ENCODE measurements at regions not wholly inside any gene's neighbourhood (a gene's known extent, or its start where the extent isn't known, plus 50 kb on each side); places are given as distances from the start of the nearest gene placed in this dataset.

DNA sequence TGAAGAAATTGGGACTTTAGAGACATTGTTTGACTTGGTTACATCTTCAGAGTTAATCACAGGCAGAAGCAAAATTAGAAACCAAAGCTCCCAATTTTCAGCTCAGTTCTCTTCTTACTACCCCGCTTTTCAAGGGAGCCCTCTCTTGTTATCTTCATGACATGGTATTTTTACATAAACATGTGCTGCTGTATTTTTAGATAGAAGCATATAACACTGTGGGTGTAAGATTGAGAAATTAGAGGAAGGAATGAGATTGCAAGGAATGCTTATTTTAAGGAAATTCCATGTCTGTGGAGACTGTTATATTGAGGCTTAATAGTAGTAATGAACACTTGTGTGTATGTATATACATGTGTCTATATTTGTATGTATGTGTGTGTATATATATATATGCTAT is 401.6 kb downstream of the TMEM232 start:
- intact Hi-C loops (cut with micrococcal nuclease): no loop called here

GRCh38 chr5:110329955-110330525 is 396.4 kb downstream of the TMEM232 start:
- no peak for DNase-seq
- H3K36me3 ChIP-seq (ENCODE audit: control insufficient read depth, insufficient read depth, low read length): no peaks in the 10 kb centered on the region
- H3K27ac ChIP-seq (ENCODE audit: low read length): no peak overlapping the region
- Mint-ChIP-seq H3K27ac (no peak overlapping the region), H3K27me3 (ENCODE audit: low read depth in 2 of 2) (no peaks in the 10 kb centered on the region), H3K4me1 (no peaks in the 10 kb centered on the region), H3K9me3 (peaks cover 5 to 10% of the 10 kb centered on the region in 2 donors), H3K4me3 (no peak overlapping the region), H3K36me3 (no peaks in the 10 kb centered on the region)
- ATAC-seq: no peak
- H3K4me3 ChIP-seq (ENCODE audit: low read length): no peak overlapping the region
- intact Hi-C loops (cut with micrococcal nuclease): no loop called here
- no peaks in the 10 kb centered on the region for H3K4me1 ChIP-seq (ENCODE audit: control insufficient read depth, insufficient read depth, low read length)
- 63% methylated on average over 5 of the region's 5 CpGs for WGBS (ENCODE audit: insufficient coverage)
- no peaks in the 10 kb centered on the region for H3K9me3 ChIP-seq (ENCODE audit: control insufficient read depth, insufficient read depth, low read length)
- no peak for TF ChIP-seq CTCF (IDR thresholded peaks at IDR 0.05)
- no peaks in the 10 kb centered on the region for H3K27me3 ChIP-seq (ENCODE audit: control insufficient read depth, insufficient read depth, low read length)

More for the DNA sequence above, 401.6 kb downstream of the TMEM232 start:
- Histone ChIP-seq H3K9me3 (ENCODE audit: control insufficient read depth, insufficient read depth, low read length) (no peaks in the 10 kb centered on the region), H3K4me1 (ENCODE audit: control insufficient read depth, insufficient read depth, low read length) (no peaks in the 10 kb centered on the region), H3K36me3 (ENCODE audit: control insufficient read depth, insufficient read depth, low read length) (no peaks in the 10 kb centered on the region), H3K4me3 (ENCODE audit: low read length) (no peak overlapping the region), H3K27me3 (ENCODE audit: control insufficient read depth, insufficient read depth, low read length) (no peaks in the 10 kb centered on the region), H3K27ac (ENCODE audit: low read length) (no peak overlapping the region)
- Mint-ChIP-seq H3K27ac (no peak overlapping the region), H3K27me3 (ENCODE audit: low read depth in 2 of 2) (no peaks in the 10 kb centered on the region), H3K4me3 (no peak overlapping the region), H3K9me3 (peaks cover 3 to 7% of the 10 kb centered on the region in 2 donors), H3K36me3 (no peaks in the 10 kb centered on the region), H3K4me1 (no peaks in the 10 kb centered on the region)
- no CpG with 5 or more reads among the region's 1 CpG for WGBS (ENCODE audit: insufficient coverage)
- DNase-seq (no peak), ATAC-seq (no peak)
- TF ChIP-seq CTCF (IDR thresholded peaks at IDR 0.05): no peak

DNA sequence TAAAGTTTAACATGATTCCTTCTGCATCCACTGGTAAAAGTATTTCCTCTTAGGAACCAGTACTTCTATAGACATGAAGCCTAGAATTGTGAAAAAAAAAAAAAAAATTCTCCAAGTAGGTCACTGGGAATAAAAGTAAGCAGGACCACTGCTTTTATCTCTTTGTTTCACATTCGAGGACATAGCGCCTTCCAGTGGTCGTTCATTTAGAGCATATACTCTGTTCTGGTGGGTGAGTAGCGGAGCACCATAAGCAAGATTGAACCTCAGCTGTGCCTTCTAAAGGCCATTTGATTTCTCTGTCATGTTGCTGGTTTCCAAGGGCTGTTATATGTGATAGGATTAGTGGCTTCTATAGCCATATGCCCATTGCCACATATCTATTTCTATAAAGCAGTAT is 393.1 kb downstream of the TMEM232 start:
- Histone ChIP-seq H3K36me3 (ENCODE audit: control insufficient read depth, insufficient read depth, low read length) (no peaks in the 10 kb centered on the region), H3K4me3 (ENCODE audit: low read length) (no peak overlapping the region), H3K9me3 (ENCODE audit: control insufficient read depth, insufficient read depth, low read length) (no peaks in the 10 kb centered on the region), H3K27me3 (ENCODE audit: control insufficient read depth, insufficient read depth, low read length) (no peaks in the 10 kb centered on the region), H3K4me1 (ENCODE audit: control insufficient read depth, insufficient read depth, low read length) (no peaks in the 10 kb centered on the region), H3K27ac (ENCODE audit: low read length) (no peak overlapping the region)
- no peak for TF ChIP-seq CTCF (IDR thresholded peaks at IDR 0.05)
- Mint-ChIP-seq H3K36me3 (no peaks in the 10 kb centered on the region), H3K4me3 (no peak overlapping the region), H3K27me3 (ENCODE audit: low read depth in 2 of 2) (no peaks in the 10 kb centered on the region), H3K27ac (no peak overlapping the region), H3K4me1 (no peaks in the 10 kb centered on the region), H3K9me3 (peaks cover 6 to 12% of the 10 kb centered on the region in 2 donors)
- WGBS (ENCODE audit: insufficient coverage): 76% methylated on average over 4 of the region's 4 CpGs
- intact Hi-C loops (cut with micrococcal nuclease): no loop called here
- DNase-seq (peak in 1 of 2 donors; percentile 6), ATAC-seq (no peak)

Measured in natural killer cell (primary cell).